GM18907 (cell line): ENCODE measurements at regions not wholly inside any gene's neighbourhood (a gene's known extent, or its start where the extent isn't known, plus 50 kb on each side); places are given as distances from the start of the nearest gene placed in this dataset.
"Not testable (repeated sequence)": the region's sequence is repeated elsewhere in the genome, so short reads cannot be mapped to it uniquely, and the experiment has no call there.

Experiments
- ATAC-seq: cut with Tn5 transposase; IDR thresholded peaks from one replicate; pipeline ENCODE4 v1.9.1; 2021; ENCODE audit warnings: mild to moderate bottlenecking, moderate library complexity; ENCODE audit not compliant: unreplicated experiment

GRCh38 chr6:82118150-82118562, 129.4 kb downstream of the IBTK start:
- ATAC-seq = no peak

GRCh38 chr6:82114748-82115147, 132.8 kb downstream of the IBTK start:
- no peak for ATAC-seq

GRCh38 chr6:82113231-82113630, 134.3 kb downstream of the IBTK start:
- no peak for ATAC-seq

GRCh38 chr6:82111818-82112217, 135.7 kb downstream of the IBTK start:
- no peak for ATAC-seq

GRCh38 chr6:82111114-82111513, 136.4 kb downstream of the IBTK start:
- ATAC-seq = no peak

GRCh38 chr6:82103171-82103570, 144.4 kb downstream of the IBTK start:
- ATAC-seq = not testable (repeated sequence)

GRCh38 chr6:82101374-82102114, 146.0 kb downstream of the IBTK start:
- ATAC-seq = not testable (repeated sequence)

GRCh38 chr6:82100763-82101162, 146.8 kb downstream of the IBTK start:
- ATAC-seq = not testable (repeated sequence)

GRCh38 chr6:82097676-82098075, 149.9 kb downstream of the IBTK start:
- no peak for ATAC-seq

GRCh38 chr6:82095091-82095490, 152.5 kb downstream of the IBTK start:
- no peak for ATAC-seq

GRCh38 chr6:82094166-82094806, 153.3 kb downstream of the IBTK start:
- no peak for ATAC-seq

- no peak for ATAC-seq
These were observed 158.4 kb downstream of the IBTK start for GRCh38 chr6:82088978-82089771.

GRCh38 chr6:82086944-82087343, 160.6 kb downstream of the IBTK start:
- no peak for ATAC-seq

- no peak for ATAC-seq
These were observed 161.8 kb downstream of the IBTK start for GRCh38 chr6:82085701-82086100.

- no peak for ATAC-seq
These were observed 163.1 kb downstream of the IBTK start for GRCh38 chr6:82084324-82084920.

- ATAC-seq = no peak
These were observed 163.9 kb downstream of the IBTK start for GRCh38 chr6:82083646-82084045.

- no peak for ATAC-seq
These were observed 166.8 kb downstream of the IBTK start for GRCh38 chr6:82080767-82081166.

GRCh38 chr6:82078286-82078908, 169.1 kb downstream of the IBTK start:
- no peak for ATAC-seq

- ATAC-seq = no peak
These were observed 170.6 kb downstream of the IBTK start for GRCh38 chr6:82076916-82077315.

GRCh38 chr6:82074556-82074955, 173.0 kb downstream of the IBTK start:
- ATAC-seq = no peak

GRCh38 chr6:82073484-82073883, 174.1 kb downstream of the IBTK start:
- ATAC-seq = no peak
